Common myeloid progenitor, CD34-positive (primary cell): ENCODE measurements at regions not wholly inside any gene's neighbourhood (a gene's known extent, or its start where the extent isn't known, plus 50 kb on each side); places are given as distances from the start of the nearest gene placed in this dataset.

Source experiments
- CTCF ChIA-PET: fragments of 350-600 bp; sonication (Branson Sonifier 250); formaldehyde crosslinking; loops from one replicate; lab custom pipeline; 2021; ENCODE audit warnings: antibody characterized with exemption; lab: Charles Lee
- POLR2A ChIA-PET: fragments of 350-600 bp; sonication (Branson Sonifier 250); formaldehyde crosslinking; loops from one replicate; lab custom pipeline; 2021; ENCODE audit warnings: antibody characterized with exemption; lab: Charles Lee
- DNase-seq, 3 donors: peaks; one replicate each; pipeline versions ENCODE4 v3.0.0 to v3.0.0-alpha.2; 2013
- H3K27ac ChIP-seq, 2 experiments: 1 replicate in 1 of 2; 2 replicates in 1 of 2; pipeline ENCODE4 v1.7.0; 2013; ENCODE audit warnings: inconsistent platforms in 2 of 2, low read length in 2 of 2, mild to moderate bottlenecking in 2 of 2, low read depth in 1 of 2, moderate library complexity in 1 of 2; ENCODE audit not compliant: severe bottlenecking in 2 of 2, insufficient read depth in 1 of 2, poor library complexity in 1 of 2
- H3K27me3 ChIP-seq, 5 experiments: replicated peaks in 2 of 5; 1 replicate in 3 of 5; 2 replicates in 2 of 5; pipeline versions ENCODE4 v1.6.1 to v1.7.0; 2013; ENCODE audit warnings: low read length in 4 of 5, mild to moderate bottlenecking in 2 of 5, moderate library complexity in 2 of 5, inconsistent platforms in 1 of 5; ENCODE audit not compliant: insufficient read depth in 5 of 5, control insufficient read depth in 4 of 5
- H3K36me3 ChIP-seq, 4 experiments: 1 replicate in 2 of 4; 2 replicates in 2 of 4; pipeline versions ENCODE4 v1.6.1 to v1.7.0; 2013; ENCODE audit warnings: low read length in 3 of 4, control low read depth in 1 of 4, mild to moderate bottlenecking in 1 of 4; ENCODE audit not compliant: control insufficient read depth in 4 of 4, insufficient read depth in 4 of 4
- H3K4me1 ChIP-seq, 4 experiments: 1 replicate in 3 of 4; 2 replicates in 1 of 4; pipeline versions ENCODE4 v1.6.1 to v1.7.1; 2013; ENCODE audit warnings: low read length in 3 of 4, mild to moderate bottlenecking in 3 of 4, control low read depth in 1 of 4, inconsistent platforms in 1 of 4, moderate library complexity in 1 of 4; ENCODE audit not compliant: control insufficient read depth in 4 of 4, insufficient read depth in 4 of 4; ENCODE audit errors: control extremely low read depth in 1 of 4
- H3K4me3 ChIP-seq, 7 experiments: 1 replicate in 4 of 7; 2 replicates in 3 of 7; pipeline versions ENCODE4 v1.5.1 to v1.7.0; 2013; ENCODE audit warnings: mild to moderate bottlenecking in 7 of 7, low read length in 6 of 7, moderate library complexity in 6 of 7, inconsistent platforms in 2 of 7, low read depth in 2 of 7, control low read depth in 1 of 7; ENCODE audit not compliant: insufficient read depth in 4 of 7, control insufficient read depth in 1 of 7; ENCODE audit errors: extremely low read depth in 1 of 7
- H3K9me3 ChIP-seq, 5 experiments: 1 replicate in 4 of 5; 2 replicates in 1 of 5; pipeline versions ENCODE4 v1.6.1 to v1.7.1; 2013; ENCODE audit warnings: low read length in 4 of 5, mild to moderate bottlenecking in 2 of 5, inconsistent platforms in 1 of 5, low read depth in 1 of 5, moderate library complexity in 1 of 5; ENCODE audit not compliant: control insufficient read depth in 4 of 5, insufficient read depth in 2 of 5; ENCODE audit errors: control extremely low read depth in 1 of 5
- WGBS: methylation state at CpG from one replicate; pipeline ENCODE4 v1.1.5; 2013; ENCODE audit not compliant: insufficient coverage; 5-methylcytosine and 5-hydroxymethylcytosine counted together

DNA sequence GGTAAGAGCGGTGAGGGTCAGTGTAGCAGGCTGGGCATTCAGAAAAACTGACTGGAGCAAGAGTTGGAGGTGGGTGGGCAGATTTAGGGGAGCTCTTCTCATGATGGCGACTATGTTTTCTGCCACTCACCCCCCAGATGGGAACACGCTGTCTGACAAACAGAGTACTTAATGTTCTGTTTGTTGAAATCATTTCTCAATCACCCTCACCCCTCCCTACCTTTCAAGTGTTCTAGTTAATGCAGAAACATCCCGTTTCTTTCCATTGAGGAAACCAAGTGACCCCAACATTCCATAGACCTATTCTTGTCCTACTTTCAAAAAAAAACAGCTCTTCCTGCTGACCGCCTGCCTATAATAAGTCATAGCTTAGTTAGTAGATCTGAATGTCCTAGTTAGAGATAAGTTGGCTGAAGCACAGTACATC, 132.5 kb upstream of the NEDD9 start:
- peaks cover 0 to 6% (median 0%) of the 10 kb centered on the region in 5 experiments for H3K9me3 ChIP-seq
- no peak overlapping the region for H3K27ac ChIP-seq
- H3K4me1 ChIP-seq = peaks cover 0 to 1% (median 0%) of the 10 kb centered on the region in 4 experiments
- no peaks in the 10 kb centered on the region for H3K27me3 ChIP-seq
- H3K4me3 ChIP-seq = no peak overlapping the region
- WGBS = 100% methylated on average over 1 of the region's 5 CpGs
- no peak for DNase-seq
- ChIA-PET POLR2A (no interaction called here), CTCF (interaction anchor here (1.2 to 1.5 kb wide), 2 partner anchors 10 to 15 kb away, joined by 3 to 4 read pairs; no protein-coding TSS in a partner anchor)
- H3K36me3 ChIP-seq = peaks cover 0 to 5% (median 0%) of the 10 kb centered on the region in 4 experiments

DNA sequence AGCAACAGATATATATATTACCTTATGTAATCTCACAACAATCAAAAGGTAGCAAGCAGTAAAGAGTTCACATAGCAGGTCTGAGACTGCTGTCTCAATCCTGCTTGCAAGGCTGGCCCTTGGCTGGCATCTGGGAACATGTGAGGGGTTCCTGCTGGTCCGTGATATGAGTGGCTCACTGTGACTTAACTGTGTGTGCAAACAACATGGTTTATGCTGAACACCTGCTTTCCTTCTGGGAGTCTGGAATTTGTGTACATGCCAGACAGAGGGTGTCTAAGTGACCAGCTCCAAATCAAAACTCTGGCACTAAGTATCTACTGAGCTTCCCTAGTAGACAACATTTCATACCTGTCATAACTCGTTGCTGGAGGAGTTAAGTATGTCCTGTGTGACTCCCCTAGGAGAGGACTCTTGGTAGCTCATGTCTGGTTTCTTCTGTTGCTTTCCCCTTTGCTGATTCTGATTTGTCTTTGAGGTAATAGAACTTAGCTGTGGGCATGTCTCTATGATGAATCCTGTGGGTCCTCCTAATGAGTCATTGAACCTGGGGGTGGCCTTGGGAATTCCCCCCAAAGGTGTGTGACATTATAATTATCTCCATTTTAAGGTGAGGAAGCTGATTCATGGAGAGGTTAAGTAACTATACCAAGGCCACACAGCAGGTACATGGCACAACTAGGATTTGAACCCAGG, 131.6 kb upstream of the NEDD9 start:
- Histone ChIP-seq H3K9me3 (peaks cover 0 to 6% (median 0%) of the 10 kb centered on the region in 5 experiments), H3K4me1 (peaks cover 0 to 4% (median 0%) of the 10 kb centered on the region in 4 experiments), H3K27ac (no peak overlapping the region), H3K36me3 (peaks cover 0 to 5% (median 0%) of the 10 kb centered on the region in 4 experiments), H3K27me3 (no peaks in the 10 kb centered on the region), H3K4me3 (no peak overlapping the region)
- 100% methylated on average over 2 of the region's 2 CpGs for WGBS
- ChIA-PET CTCF (interaction anchor here (1.2 to 1.5 kb wide), 2 partner anchors 9 to 16 kb away, joined by 3 to 4 read pairs; no protein-coding TSS in a partner anchor), POLR2A (no interaction called here)
- DNase-seq = no peak

DNA sequence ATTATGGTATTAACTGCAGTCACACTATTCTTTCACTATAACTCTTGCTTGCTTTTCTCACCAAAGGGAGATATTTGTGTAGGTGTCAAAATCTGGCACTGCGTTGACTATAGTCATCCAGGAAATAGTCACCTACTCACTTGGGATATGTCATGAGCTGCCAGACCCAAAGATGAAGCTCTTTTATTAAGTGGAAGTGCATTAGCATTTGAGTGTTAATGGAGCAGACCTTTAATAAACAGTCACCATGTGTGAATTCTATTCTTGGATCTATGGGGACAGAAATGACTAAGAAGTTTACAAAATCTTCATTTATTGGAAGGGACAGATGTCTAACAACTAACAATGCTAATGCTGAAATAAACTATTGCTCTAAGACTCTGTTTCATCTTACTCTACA, 130.1 kb upstream of the NEDD9 start:
- Histone ChIP-seq H3K4me3 (no peak overlapping the region), H3K27me3 (no peaks in the 10 kb centered on the region), H3K4me1 (peaks cover 0 to 4% (median 0%) of the 10 kb centered on the region in 4 experiments), H3K36me3 (peaks cover 0 to 5% (median 0%) of the 10 kb centered on the region in 4 experiments), H3K9me3 (peaks cover 0 to 6% (median 0%) of the 10 kb centered on the region in 5 experiments), H3K27ac (no peak overlapping the region)
- POLR2A ChIA-PET = no interaction called here
- no peak for DNase-seq
- WGBS = no CpG with 5 or more reads among the region's 1 CpG
- CTCF ChIA-PET = no interaction called here

DNA sequence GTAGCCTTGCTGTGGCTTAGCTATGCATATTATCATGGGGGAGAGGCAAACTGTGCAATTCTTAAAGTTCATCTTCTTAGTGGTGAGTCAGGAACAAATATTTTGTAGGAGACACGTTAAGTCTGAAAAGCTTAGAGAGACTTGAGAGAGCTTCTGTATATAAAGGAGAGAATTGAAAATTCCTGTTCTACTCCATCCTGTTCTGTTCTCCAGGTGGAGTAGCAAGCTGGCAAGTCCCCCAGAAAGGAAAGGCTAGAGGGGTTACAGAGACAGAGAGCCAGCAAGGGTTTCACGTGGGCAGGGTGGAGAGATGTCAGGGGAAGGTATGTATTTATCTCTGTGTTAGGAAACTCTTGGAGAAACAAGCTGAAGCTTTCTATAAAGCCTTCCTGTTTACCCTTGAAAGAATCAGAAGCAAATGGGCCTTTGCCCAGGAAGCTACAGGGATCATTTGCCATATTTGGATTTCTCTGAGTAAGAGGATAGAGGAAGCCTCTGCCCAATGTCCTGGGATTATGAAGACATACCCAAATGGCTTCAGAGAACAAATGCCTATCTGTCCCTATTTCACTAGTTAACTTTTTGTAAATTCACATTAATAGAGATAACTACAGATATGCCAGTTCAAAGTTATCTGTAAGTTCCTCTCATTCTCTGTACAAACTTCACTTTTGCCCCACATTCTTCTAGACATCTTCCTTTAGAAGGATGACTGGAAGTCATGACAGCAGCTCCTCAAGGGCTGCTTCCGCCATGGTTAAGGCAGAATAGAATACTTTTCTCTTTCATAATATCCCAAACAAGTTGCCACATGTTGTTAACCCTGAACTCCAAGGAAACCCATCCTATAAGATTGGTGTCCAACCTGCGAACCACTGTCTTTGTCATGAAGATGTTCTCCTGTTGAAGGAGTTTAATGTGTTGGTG, 126.7 kb upstream of the NEDD9 start:
- WGBS = 96% methylated on average over 4 of the region's 4 CpGs
- H3K4me1 ChIP-seq = peaks cover under 1 to 9% (median 5%) of the 10 kb centered on the region in 4 experiments
- no peak for DNase-seq
- ChIA-PET CTCF (interaction anchor here (0.7 to 1.3 kb wide), 2 partner anchors 13 to 136 kb away, joined by 3 read pairs; no protein-coding TSS in a partner anchor), POLR2A (no interaction called here)
- no peak overlapping the region for H3K4me3 ChIP-seq
- peaks cover 0 to 3% (median 0%) of the 10 kb centered on the region in 4 experiments for H3K36me3 ChIP-seq
- no peaks in the 10 kb centered on the region for H3K27me3 ChIP-seq
- no peak overlapping the region for H3K27ac ChIP-seq
- peaks cover 0 to 6% (median 0%) of the 10 kb centered on the region in 5 experiments for H3K9me3 ChIP-seq

DNA sequence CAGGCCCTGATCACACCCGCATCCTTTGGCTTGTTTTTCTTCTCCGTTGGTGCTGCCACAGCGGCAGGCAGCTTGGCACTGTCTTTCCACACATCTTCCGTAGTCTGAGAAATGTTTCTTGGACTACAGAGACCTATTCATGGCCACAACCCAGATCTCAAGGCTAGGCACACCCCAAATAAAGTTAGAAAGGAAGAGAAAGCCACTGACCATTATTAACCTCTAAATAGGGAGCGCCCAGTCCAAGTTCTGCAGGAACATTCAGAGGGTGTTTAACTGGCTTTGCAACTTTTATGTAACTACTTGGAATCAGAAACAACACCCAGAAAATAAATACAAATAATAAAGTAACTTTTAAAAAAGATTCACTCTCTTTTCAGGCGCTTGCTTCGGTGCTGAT, 124.8 kb upstream of the NEDD9 start:
- Histone ChIP-seq H3K4me3 (no peak overlapping the region), H3K27ac (no peak overlapping the region), H3K27me3 (no peaks in the 10 kb centered on the region), H3K36me3 (peaks cover 0 to under 1% (median 0%) of the 10 kb centered on the region in 4 experiments), H3K9me3 (peaks cover 0 to 6% (median 0%) of the 10 kb centered on the region in 5 experiments), H3K4me1 (peaks cover 8 to 15% (median 11%) of the 10 kb centered on the region in 4 experiments)
- WGBS = 100% methylated on average over 4 of the region's 7 CpGs
- DNase-seq = no peak
- CTCF ChIA-PET = no interaction called here
- POLR2A ChIA-PET = no interaction called here

DNA sequence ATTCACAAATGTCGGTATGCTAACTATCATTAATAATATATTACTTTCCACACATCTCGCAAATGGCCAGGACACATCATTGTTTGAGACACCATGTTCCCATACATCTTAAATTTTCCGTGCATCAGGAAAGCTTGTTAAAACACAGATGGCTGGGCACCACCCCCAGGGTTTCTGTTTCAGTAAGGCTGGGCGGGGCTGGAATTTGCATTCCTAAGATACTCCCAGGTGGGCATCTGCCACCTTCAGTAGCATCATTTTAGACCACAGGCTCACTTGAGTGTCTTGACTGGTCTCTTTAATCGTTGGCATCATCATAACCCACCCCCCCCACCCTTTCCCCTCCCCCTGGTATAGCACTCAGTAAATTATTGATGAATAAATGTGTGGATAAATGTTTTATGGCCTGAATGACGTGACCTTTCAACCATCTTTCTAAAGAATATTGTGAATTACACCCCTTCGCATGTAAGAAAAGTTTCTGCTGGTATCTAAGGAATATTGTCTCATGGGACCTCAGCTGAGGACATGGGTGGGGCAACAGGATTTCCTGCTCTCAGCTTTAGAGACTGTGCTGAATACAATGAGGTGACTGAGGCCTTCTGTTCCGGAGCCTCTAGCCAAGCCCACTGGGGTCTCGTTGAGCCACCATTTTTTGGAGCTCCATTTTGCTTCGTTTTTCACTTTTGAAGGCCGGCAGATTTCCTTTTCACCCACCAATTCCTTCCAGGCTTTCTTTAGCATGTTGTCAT, 124.1 kb upstream of the NEDD9 start:
- WGBS = 97% methylated on average over 6 of the region's 11 CpGs
- peaks cover 0 to 6% (median 0%) of the 10 kb centered on the region in 5 experiments for H3K9me3 ChIP-seq
- H3K4me3 ChIP-seq = no peak overlapping the region
- CTCF ChIA-PET = interaction anchor here (0.9 kb wide), 1 partner anchor 34 kb away, joined by 5 read pairs; no protein-coding TSS in a partner anchor
- H3K27ac ChIP-seq = no peak overlapping the region
- POLR2A ChIA-PET = no interaction called here
- DNase-seq = no peak
- H3K27me3 ChIP-seq = no peaks in the 10 kb centered on the region
- H3K4me1 ChIP-seq = peaks cover 8 to 20% (median 11%) of the 10 kb centered on the region in 4 experiments
- H3K36me3 ChIP-seq = peaks cover 0 to 5% (median 0%) of the 10 kb centered on the region in 4 experiments
